ENCODE measurements at regions not wholly inside any gene's neighbourhood (a gene's known extent, or its start where the extent isn't known, plus 50 kb on each side); places are given as distances from the start of the nearest gene placed in this dataset.

DNA sequence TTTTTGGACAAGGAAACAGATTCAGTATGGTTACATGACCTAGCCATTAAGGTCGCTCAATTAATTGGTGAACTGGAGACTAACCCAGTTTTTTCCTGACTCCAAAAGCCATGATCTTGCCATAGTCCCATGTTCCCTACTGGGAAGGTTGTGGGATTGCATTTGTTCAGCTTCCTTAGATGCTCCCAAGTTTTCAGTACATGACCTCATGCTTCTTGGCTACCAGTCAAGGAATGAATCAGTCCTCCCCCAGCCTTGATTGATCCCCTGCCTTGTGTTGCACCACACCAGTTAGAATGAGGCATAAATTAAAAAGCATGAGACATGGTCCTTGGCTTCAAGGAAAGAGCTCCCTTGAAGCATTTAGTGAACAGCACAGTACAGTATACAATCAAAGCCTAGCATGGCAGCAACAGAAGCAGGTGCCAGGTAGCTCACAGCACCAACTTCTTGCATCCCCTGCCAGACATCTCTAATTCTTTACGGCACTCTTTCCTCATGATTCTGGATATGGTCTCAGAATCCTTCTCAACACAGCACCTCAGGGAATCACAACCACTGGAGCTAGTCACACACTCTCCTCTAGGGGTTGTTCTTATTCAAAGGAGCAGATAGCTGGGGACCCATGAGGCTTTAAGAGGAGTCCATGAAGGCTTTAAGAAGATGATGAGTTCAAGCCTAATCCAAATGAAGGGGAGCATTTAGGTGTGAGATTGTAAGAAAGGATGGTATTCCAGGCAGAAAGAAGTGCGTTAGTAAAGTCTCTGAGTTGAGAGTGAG is 295.5 kb upstream of the CLINT1 start:
- no peak overlapping the region for H3K27ac ChIP-seq
- peaks cover 0 to 11% of the 10 kb centered on the region in 2 donors for H3K4me1 ChIP-seq (replicated peaks in 1 of 2)
- TF ChIP-seq POLR2A (IDR thresholded peaks at IDR 0.05), result no peak
- TF ChIP-seq, protein P1, sequence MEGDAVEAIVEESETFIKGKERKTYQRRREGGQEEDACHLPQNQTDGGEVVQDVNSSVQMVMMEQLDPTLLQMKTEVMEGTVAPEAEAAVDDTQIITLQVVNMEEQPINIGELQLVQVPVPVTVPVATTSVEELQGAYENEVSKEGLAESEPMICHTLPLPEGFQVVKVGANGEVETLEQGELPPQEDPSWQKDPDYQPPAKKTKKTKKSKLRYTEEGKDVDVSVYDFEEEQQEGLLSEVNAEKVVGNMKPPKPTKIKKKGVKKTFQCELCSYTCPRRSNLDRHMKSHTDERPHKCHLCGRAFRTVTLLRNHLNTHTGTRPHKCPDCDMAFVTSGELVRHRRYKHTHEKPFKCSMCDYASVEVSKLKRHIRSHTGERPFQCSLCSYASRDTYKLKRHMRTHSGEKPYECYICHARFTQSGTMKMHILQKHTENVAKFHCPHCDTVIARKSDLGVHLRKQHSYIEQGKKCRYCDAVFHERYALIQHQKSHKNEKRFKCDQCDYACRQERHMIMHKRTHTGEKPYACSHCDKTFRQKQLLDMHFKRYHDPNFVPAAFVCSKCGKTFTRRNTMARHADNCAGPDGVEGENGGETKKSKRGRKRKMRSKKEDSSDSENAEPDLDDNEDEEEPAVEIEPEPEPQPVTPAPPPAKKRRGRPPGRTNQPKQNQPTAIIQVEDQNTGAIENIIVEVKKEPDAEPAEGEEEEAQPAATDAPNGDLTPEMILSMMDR (IDR thresholded peaks at IDR 0.05), result peak in 3 of 6 experiments; percentile 16 to 35 (median 26)
- H3K27me3 ChIP-seq, result no peaks in the 10 kb centered on the region
- no peaks in the 10 kb centered on the region for H3K9me3 ChIP-seq (replicated peaks in 1 of 3)
- H3K4me3 ChIP-seq, result no peak overlapping the region
- 59 to 67% (median 60%) methylated on average over 3 of the region's 3 CpGs for WGBS, 4 donors
- no peaks in the 10 kb centered on the region for H3K36me3 ChIP-seq (replicated peaks in 1 of 2)
- DNase-seq, result peak; percentile 73 to 89 (median 83)
- intact Hi-C loops (cut with DNase I), result no loop called here

DNA sequence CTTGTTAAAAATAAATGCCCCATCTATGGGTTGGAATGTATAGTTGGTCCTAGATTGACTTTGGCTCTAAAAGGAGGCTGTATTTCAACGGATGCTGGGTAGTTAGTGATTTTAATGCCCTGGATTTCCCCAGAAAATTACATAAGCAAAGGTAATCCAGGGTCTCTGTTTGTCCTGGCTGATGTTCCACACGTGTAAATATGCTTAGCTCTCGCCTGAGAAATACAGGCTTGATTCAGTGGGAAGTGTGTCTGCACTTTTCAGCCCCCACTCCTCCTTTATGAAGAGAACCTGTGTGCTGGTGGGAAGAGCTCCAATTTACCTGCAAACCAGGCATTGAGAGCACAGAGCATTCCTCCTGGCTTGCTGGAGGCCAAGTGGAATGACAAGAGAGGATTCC is 294.6 kb upstream of the CLINT1 start:
- Histone ChIP-seq H3K4me1 (replicated peaks in 1 of 2) (peaks cover 0 to 11% of the 10 kb centered on the region in 2 donors), H3K9me3 (replicated peaks in 1 of 3) (no peaks in the 10 kb centered on the region), H3K27ac (no peak overlapping the region), H3K4me3 (no peak overlapping the region), H3K36me3 (replicated peaks in 1 of 2) (no peaks in the 10 kb centered on the region), H3K27me3 (no peaks in the 10 kb centered on the region)
- DNase-seq, result no peak
- intact Hi-C loops (cut with DNase I), result no loop called here
- 81 to 86% (median 82%) methylated on average over 3 of the region's 3 CpGs for WGBS, 4 donors
- TF ChIP-seq, protein P1 (IDR thresholded peaks at IDR 0.05), result no peak
- no peak for TF ChIP-seq POLR2A (IDR thresholded peaks at IDR 0.05)

DNA sequence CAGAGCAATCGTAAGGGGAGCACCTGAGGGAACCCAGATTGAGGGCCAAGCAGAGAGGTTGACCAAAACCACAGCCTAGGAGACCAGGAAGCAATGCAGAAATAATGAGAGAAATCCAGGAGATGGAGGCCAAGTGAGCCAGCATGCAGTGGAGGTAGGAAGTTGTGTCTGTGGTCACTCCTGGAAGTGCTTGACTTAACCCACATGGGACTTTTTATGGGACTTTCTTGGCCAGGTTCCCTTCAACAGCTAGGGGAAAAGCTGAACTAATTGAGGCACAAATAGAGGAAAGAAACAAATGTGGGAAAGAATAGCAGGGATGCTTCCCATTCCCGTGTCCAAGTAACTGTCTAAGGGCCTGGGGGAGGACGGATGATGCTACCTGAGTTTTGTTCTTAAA is 293.2 kb upstream of the CLINT1 start:
- Histone ChIP-seq H3K36me3 (replicated peaks in 1 of 2) (no peaks in the 10 kb centered on the region), H3K27ac (no peak overlapping the region), H3K27me3 (no peaks in the 10 kb centered on the region), H3K4me3 (no peak overlapping the region), H3K4me1 (replicated peaks in 1 of 2) (peaks cover 0 to 14% of the 10 kb centered on the region in 2 donors), H3K9me3 (replicated peaks in 1 of 3) (no peaks in the 10 kb centered on the region)
- intact Hi-C loops (cut with DNase I), result no loop called here
- no peak for DNase-seq
- TF ChIP-seq, protein P1 (IDR thresholded peaks at IDR 0.05), result no peak
- TF ChIP-seq POLR2A (IDR thresholded peaks at IDR 0.05), result no peak
- 90 to 97% (median 95%) methylated on average over 3 of the region's 3 CpGs for WGBS, 4 donors

DNA sequence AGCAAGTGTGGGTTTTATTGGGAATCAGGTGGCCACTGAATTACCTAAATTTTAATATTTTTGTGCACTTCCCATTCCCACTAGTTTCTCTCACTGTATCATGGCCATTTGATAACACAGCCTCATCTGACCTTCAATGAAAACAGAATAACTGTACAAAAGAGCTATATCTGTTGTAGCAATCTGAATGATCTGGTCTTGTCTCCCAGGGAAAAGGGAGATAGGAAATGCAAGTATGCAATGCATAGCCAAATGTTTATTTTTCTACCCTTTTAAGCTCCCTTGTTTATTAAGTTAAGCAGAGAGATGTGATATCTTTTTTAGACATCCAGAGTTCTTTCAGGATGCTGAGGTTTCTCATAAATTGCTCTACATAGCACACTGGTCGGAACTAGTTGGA is 288.3 kb upstream of the CLINT1 start:
- Histone ChIP-seq H3K4me3 (no peak overlapping the region), H3K27me3 (no peaks in the 10 kb centered on the region), H3K9me3 (replicated peaks in 1 of 3) (no peaks in the 10 kb centered on the region), H3K36me3 (replicated peaks in 1 of 2) (no peaks in the 10 kb centered on the region), H3K4me1 (replicated peaks in 1 of 2) (peaks cover 0 to 10% of the 10 kb centered on the region in 2 donors), H3K27ac (no peak overlapping the region)
- intact Hi-C loops (cut with DNase I), result no loop called here
- TF ChIP-seq, protein P1 (IDR thresholded peaks at IDR 0.05), result no peak
- no peak for TF ChIP-seq POLR2A (IDR thresholded peaks at IDR 0.05)
- WGBS, 4 donors, result 79 to 91% (median 84%) methylated on average over 1 of the region's 1 CpG
- DNase-seq, result no peak

Measured in adrenal gland (tissue), 9 donors.